PC-9 (cell line): ENCODE measurements at regions not wholly inside any gene's neighbourhood (a gene's known extent, or its start where the extent isn't known, plus 50 kb on each side); places are given as distances from the start of the nearest gene placed in this dataset.

Experiments
- BruUV-seq: library from RNA; stranded (reverse); fragments of 400-500 nt; replicated peaks from 2 replicates; lab custom pipeline; 2021; lab: Mats Ljungman, UMichigan
- CTCF ChIA-PET: fragments of 300-600 bp; sonication (Branson Sonifier 250); formaldehyde crosslinking; loops from one replicate; lab custom pipeline; 2022; ENCODE audit warnings: antibody characterized with exemption; lab: Charles Lee
- POLR2A ChIA-PET: fragments of 300-600 bp; sonication (Branson Sonifier 250); formaldehyde crosslinking; loops from one replicate; lab custom pipeline; 2022; ENCODE audit warnings: antibody characterized with exemption; ENCODE audit not compliant: unreplicated experiment; lab: Charles Lee
- DNase-seq, 2 experiments: peaks; one replicate each; pipeline versions ENCODE4 v3.0.0 to v3.0.0-alpha.2; 2015 to 2022; ENCODE audit warnings: mixed read lengths in 1 of 2
- H2AFZ ChIP-seq: fragments of 200-600 bp; sonication (generic); 2 replicates; pipeline ENCODE4 v1.8.1; 2017; ENCODE audit warnings: antibody characterized with exemption
- H3F3A ChIP-seq: fragments of 200-600 bp; sonication (generic); 2 replicates; pipeline ENCODE4 v1.8.1; 2017; ENCODE audit warnings: antibody characterized with exemption, mild to moderate bottlenecking, low read depth; ENCODE audit not compliant: insufficient read depth
- H3K27ac ChIP-seq: fragments of 200-600 bp; sonication (generic); 2 replicates; pipeline ENCODE4 v1.6.1; 2016; ENCODE audit warnings: mixed run types
- H3K27me3 ChIP-seq: fragments of 200-600 bp; sonication (generic); 2 replicates; pipeline ENCODE4 v1.6.1; 2016; ENCODE audit warnings: low read depth, mixed run types; ENCODE audit not compliant: insufficient read depth
- H3K36me3 ChIP-seq: fragments of 200-600 bp; sonication (generic); 2 replicates; pipeline ENCODE4 v1.6.1; 2016; ENCODE audit warnings: low read depth, mixed run types
- H3K4me1 ChIP-seq: fragments of 200-600 bp; sonication (generic); replicated peaks from 2 replicates; pipeline ENCODE4 v1.6.1; 2016; ENCODE audit warnings: mixed run types; ENCODE audit not compliant: insufficient read depth
- H3K4me2 ChIP-seq: fragments of 200-600 bp; sonication (generic); 2 replicates; pipeline ENCODE4 v1.6.1; 2017; ENCODE audit warnings: mixed run types
- H3K4me3 ChIP-seq: fragments of 200-600 bp; sonication (generic); 2 replicates; pipeline ENCODE4 v1.6.1; 2016; ENCODE audit warnings: mixed run types
- H3K79me2 ChIP-seq: fragments of 200-600 bp; sonication (generic); 2 replicates; pipeline ENCODE4 v1.6.1; 2017; ENCODE audit warnings: low read depth, mixed run types
- H3K9me2 ChIP-seq: fragments of 200-600 bp; sonication (generic); 2 replicates; pipeline ENCODE4 v1.8.1; 2017; ENCODE audit warnings: mild to moderate bottlenecking; ENCODE audit not compliant: insufficient read depth
- H3K9me3 ChIP-seq: fragments of 200-600 bp; sonication (generic); 2 replicates; pipeline ENCODE4 v1.8.1; 2016; ENCODE audit warnings: low read depth; ENCODE audit not compliant: insufficient read depth
- H4K20me1 ChIP-seq: fragments of 200-600 bp; sonication (generic); 2 replicates; pipeline ENCODE4 v1.8.1; 2017; ENCODE audit not compliant: insufficient read depth
- CTCF ChIP-seq: fragments of 200-600 bp; sonication (generic); conservative IDR thresholded peaks from 2 replicates; pipeline ENCODE4 v1.6.1; 2017; ENCODE audit warnings: mixed run types, antibody characterized with exemption, mild to moderate bottlenecking, moderate library complexity
- EZH2 ChIP-seq: fragments of 200-600 bp; sonication (generic); IDR thresholded peaks from 2 replicates; pipeline ENCODE4 v1.8.0; 2017; ENCODE audit warnings: antibody characterized with exemption, low read depth
- intact Hi-C: fragments of 100-400 bp; cut with micrococcal nuclease; formaldehyde crosslinking; loops from one replicate; pipeline ENCODE4 v1.10.0; 2022; ENCODE audit not compliant: unreplicated experiment

- Histone ChIP-seq H3K4me2 (no peak overlapping the region), H3K4me1 (no peaks in the 10 kb centered on the region), H3K9me3 (no peaks in the 10 kb centered on the region), H3K27me3 (no peaks in the 10 kb centered on the region), H4K20me1 (no peaks in the 10 kb centered on the region), H3K79me2 (no peaks in the 10 kb centered on the region), H2AFZ (no peak overlapping the region), H3K4me3 (no peak overlapping the region), H3K36me3 (no peaks in the 10 kb centered on the region), H3F3A (no peaks in the 10 kb centered on the region), H3K9me2 (no peaks in the 10 kb centered on the region), H3K27ac (no peak overlapping the region)
- ChIA-PET CTCF (no interaction called here), POLR2A (no interaction called here)
- no TSS peak for BruUV-seq
- intact Hi-C loops, result no loop called here
- TF ChIP-seq CTCF, result no peak
- no peak for TF ChIP-seq EZH2
- DNase-seq, result no peak
Observed at GRCh38 chr13:64992314-64992713, 2237.8 kb downstream of the PCDH9 start.

- H3K4me1 ChIP-seq, result no peaks in the 10 kb centered on the region
- H3K9me3 ChIP-seq, result no peaks in the 10 kb centered on the region
- ChIA-PET POLR2A (no interaction called here), CTCF (no interaction called here)
- 0 out of 2 replicates have a peak, but pooled peaks cover 5% of the 10 kb centered on the region for H3K9me2 ChIP-seq
- BruUV-seq, result no TSS peak
- intact Hi-C loops, result no loop called here
- no peak overlapping the region for H2AFZ ChIP-seq
- no peaks in the 10 kb centered on the region for H3K79me2 ChIP-seq
- no peaks in the 10 kb centered on the region for H4K20me1 ChIP-seq
- DNase-seq, result no peak
- no peak overlapping the region for H3K4me3 ChIP-seq
- no peaks in the 10 kb centered on the region for H3K27me3 ChIP-seq
- TF ChIP-seq EZH2 (no peak), CTCF (no peak)
- no peak overlapping the region for H3K4me2 ChIP-seq
- no peaks in the 10 kb centered on the region for H3F3A ChIP-seq
- H3K27ac ChIP-seq, result no peak overlapping the region
- H3K36me3 ChIP-seq, result no peaks in the 10 kb centered on the region
Observed at GRCh38 chr13:64985075-64985474, 2245.1 kb downstream of the PCDH9 start.

GRCh38 chr13:64962404-64962803 lies 2267.7 kb downstream of the PCDH9 start:
- Histone ChIP-seq H3K36me3 (no peaks in the 10 kb centered on the region), H3K4me1 (no peaks in the 10 kb centered on the region), H2AFZ (peak overlapping the region; percentile 71), H3F3A (no peaks in the 10 kb centered on the region), H3K79me2 (no peaks in the 10 kb centered on the region), H3K27me3 (no peaks in the 10 kb centered on the region), H3K9me2 (no peaks in the 10 kb centered on the region), H3K9me3 (no peaks in the 10 kb centered on the region), H3K4me3 (no peak overlapping the region), H3K4me2 (no peak overlapping the region), H4K20me1 (no peaks in the 10 kb centered on the region), H3K27ac (no peak overlapping the region)
- intact Hi-C loops, result no loop called here
- TF ChIP-seq EZH2, result no peak
- no peak for TF ChIP-seq CTCF
- no peak for DNase-seq
- ChIA-PET CTCF (no interaction called here), POLR2A (interaction anchor here (0.5 kb wide), 1 partner anchor 87 kb away, joined by 5 read pairs; no protein-coding TSS in a partner anchor)
- BruUV-seq, result no TSS peak
